GM12878 (cell line): ENCODE measurements at regions not wholly inside any gene's neighbourhood (a gene's known extent, or its start where the extent isn't known, plus 50 kb on each side); places are given as distances from the start of the nearest gene placed in this dataset.

Experiments used
- ATAC-seq: fragments of 200-7000 bp; cut with Tn5 transposase; 3 replicates; pipeline ENCODE4 v1.9.1; 2020; ENCODE audit warnings: mild to moderate bottlenecking, moderate library complexity
- BruUV-seq: library from RNA; stranded (reverse); fragments of 400-500 nt; replicated peaks from 2 replicates; lab custom pipeline; 2021; lab: Mats Ljungman, UMichigan
- CTCF ChIA-PET: fragments of 300-600 bp; sonication (Branson Sonifier 250); formaldehyde crosslinking; extraction: SDS; loops from one replicate; lab custom pipeline; 2021; ENCODE audit warnings: inconsistent platforms; lab: Yijun Ruan, JAX
- POLR2A ChIA-PET: fragments of 350-600 bp; formaldehyde crosslinking; extraction: SDS; loops from one replicate; lab custom pipeline; 2021; ENCODE audit warnings: inconsistent platforms; lab: Charles Lee
- RAD21 ChIA-PET: fragments of 300-600 bp; sonication (Branson Sonifier 250); formaldehyde crosslinking; loops from one replicate; lab custom pipeline; 2023; ENCODE audit warnings: antibody characterized with exemption; ENCODE audit not compliant: unreplicated experiment; lab: Charles Lee
- SMC1A ChIA-PET: fragments of 300-600 bp; sonication (Branson Sonifier 250); formaldehyde crosslinking; loops from one replicate; lab custom pipeline; 2023; ENCODE audit not compliant: unreplicated experiment, uncharacterized antibody; lab: Charles Lee
- DNase-seq: peaks from one replicate; pipeline ENCODE4 v3.0.0-alpha.2; 2011; ENCODE audit warnings: low read depth, low spot score
- FAIRE-seq: peaks from 3 replicates; lab custom pipeline; 2011; peaks lifted over from hg19 to GRCh38; lab: Jason Lieb, UNC
- H2AFZ ChIP-seq: 2 replicates; pipeline ENCODE4 v1.6.0; 2011; ENCODE audit warnings: low read depth, low read length, control low read depth; ENCODE audit not compliant: control insufficient read depth
- H3K27ac ChIP-seq: 2 replicates; pipeline ENCODE4 v1.5.1; 2011; ENCODE audit warnings: control low read depth; ENCODE audit not compliant: control insufficient read depth, insufficient read depth
- H3K27me3 ChIP-seq, 2 experiments: replicated peaks in 1 of 2; 2 replicates each; pipeline versions ENCODE4 v1.6.0 to v1.6.1; 2011; ENCODE audit warnings: low read length in 1 of 2; ENCODE audit not compliant: control insufficient read depth in 2 of 2, insufficient read depth in 2 of 2
- H3K36me3 ChIP-seq, 2 experiments: 2 replicates each; pipeline ENCODE4 v1.5.1; 2011; ENCODE audit warnings: low read length in 1 of 2; ENCODE audit not compliant: control insufficient read depth in 2 of 2, insufficient read depth in 2 of 2
- H3K4me1 ChIP-seq: 2 replicates; pipeline ENCODE4 v1.6.1; 2011; ENCODE audit warnings: mild to moderate bottlenecking, low read length, moderate library complexity, mixed read lengths; ENCODE audit not compliant: control insufficient read depth, insufficient read depth
- H3K4me2 ChIP-seq: 2 replicates; pipeline ENCODE4 v1.6.0; 2011; ENCODE audit warnings: control low read depth; ENCODE audit not compliant: control insufficient read depth, insufficient read depth
- H3K4me3 ChIP-seq: fragments of 200-600 bp; sonication (generic); 2 replicates; pipeline ENCODE4 v1.5.1; 2016
- H3K79me2 ChIP-seq: 2 replicates; pipeline ENCODE4 v1.6.0; 2011; ENCODE audit warnings: low read length; ENCODE audit not compliant: control insufficient read depth, insufficient read depth
- H3K9ac ChIP-seq: 2 replicates; pipeline ENCODE4 v1.8.0; 2011; ENCODE audit warnings: low read length, control low read depth, mixed read lengths; ENCODE audit not compliant: control insufficient read depth, insufficient read depth
- H3K9me3 ChIP-seq: replicated peaks from 3 replicates; pipeline ENCODE4 v1.5.1; 2011; ENCODE audit warnings: mild to moderate bottlenecking, low read length; ENCODE audit not compliant: control insufficient read depth, insufficient read depth
- H4K20me1 ChIP-seq: 2 replicates; pipeline ENCODE4 v1.6.0; 2011; ENCODE audit not compliant: control insufficient read depth, insufficient read depth
- ATF7 ChIP-seq: fragments of 450-650 bp; IDR thresholded peaks from 2 replicates; pipeline ENCODE4 v1.6.1; 2016; ENCODE audit warnings: low read depth, mild to moderate bottlenecking
- ETV6 ChIP-seq, 2 experiments: fragments of 450-650 bp in 1 of 2; IDR thresholded peaks in 1 of 2; conservative IDR thresholded peaks in 1 of 2; 2 replicates each; pipeline ENCODE4 v1.6.1; 2014; ENCODE audit warnings: antibody characterized with exemption in 1 of 2, borderline replicate concordance in 1 of 2, low read depth in 1 of 2, mild to moderate bottlenecking in 1 of 2, moderate library complexity in 1 of 2
- HDAC2 ChIP-seq: fragments of 200-600 bp; sonication (generic); IDR thresholded peaks from 2 replicates; pipeline ENCODE4 v1.6.1; 2017
- IRF4 ChIP-seq: IDR thresholded peaks from 2 replicates; pipeline ENCODE4 v1.6.1; 2011; ENCODE audit warnings: low read depth, low read length
- RBBP5 ChIP-seq: fragments of 200-600 bp; sonication (generic); conservative IDR thresholded peaks from 2 replicates; pipeline ENCODE4 v1.6.1; 2016
- RELB ChIP-seq: fragments of 450-650 bp; IDR thresholded peaks from 2 replicates; pipeline ENCODE4 v1.6.1; 2017; ENCODE audit warnings: low read depth, mild to moderate bottlenecking, moderate library complexity
- WGBS: methylation state at CpG from one replicate; pipeline ENCODE4 v1.1.6; 2016; ENCODE audit warnings: low lambda C conversion rate; ENCODE audit not compliant: insufficient replicate concordance, insufficient coverage; ENCODE audit errors: missing lambda C conversion rate; 5-methylcytosine and 5-hydroxymethylcytosine counted together
- in situ Hi-C: fragments of 300-500 bp; cut with MboI; formaldehyde crosslinking; loops from 9 replicates; pipeline ENCODE4 v1.14.3; 2018; ENCODE audit warnings: mixed read lengths
- intact Hi-C: fragments of 100-400 bp; cut with micrococcal nuclease; formaldehyde crosslinking; loops from one replicate; pipeline ENCODE4 v1.14.2; 2022; ENCODE audit not compliant: unreplicated experiment
- TF ChIP-seq, protein P1 (sequence below): fragments of 450-650 bp; IDR thresholded peaks from 2 replicates; pipeline ENCODE4 v1.6.1; 2017; ENCODE audit warnings: mild to moderate bottlenecking, moderate library complexity

DNA sequence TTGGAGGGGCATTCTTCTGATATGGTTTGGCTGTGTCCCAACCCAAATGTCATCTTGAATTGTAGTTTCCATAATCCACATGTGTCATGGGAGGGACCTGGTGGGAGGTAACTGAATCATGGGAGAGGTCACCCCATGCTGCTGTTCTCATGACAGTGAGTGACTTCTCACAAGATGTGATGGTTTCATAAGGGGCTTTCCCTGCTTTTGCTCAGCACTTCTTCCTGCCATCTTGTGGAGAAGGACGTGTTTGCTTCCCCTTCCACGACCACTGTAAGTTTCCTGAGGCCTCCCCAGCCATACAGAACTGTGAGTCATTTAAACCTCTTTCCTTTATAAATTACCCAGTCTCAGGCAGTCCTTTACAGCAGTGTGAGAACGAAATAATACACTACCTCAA is 382.4 kb downstream of the VRK1 start:
- FAIRE-seq = no peak
- intact Hi-C loops = loop anchor here (5.0 to 10.0 kb wide), 2 partner anchors 93 to 205 kb away; no protein-coding TSS in a partner anchor
- no TSS peak for BruUV-seq
- H3K9ac ChIP-seq = no peak overlapping the region
- ChIA-PET POLR2A (no interaction called here), SMC1A (no interaction called here), RAD21 (no interaction called here)
- H3K36me3 ChIP-seq = no peaks in the 10 kb centered on the region
- WGBS = 0% methylated on average over 3 of the region's 3 CpGs
- no peaks in the 10 kb centered on the region for H4K20me1 ChIP-seq
- peaks cover 4% of the 10 kb centered on the region; the same call in 1 of the 2 replicates for H3K4me1 ChIP-seq
- H3K27me3 ChIP-seq = no peaks in the 10 kb centered on the region
- H2AFZ ChIP-seq = no peak overlapping the region
- no peak overlapping the region for H3K27ac ChIP-seq
- H3K4me2 ChIP-seq = no peak overlapping the region
- TF ChIP-seq ETV6 (conservative IDR thresholded peaks at IDR 0.05 in 1 of 2, IDR thresholded peaks at IDR 0.05 in 1 of 2; ENCODE audit: borderline replicate concordance in 1 of 2, low read depth in 1 of 2) (peak in 1 of 2 experiments; percentile 53; a peak in 1 of 4 replicates), RELB (no peak)
- TF ChIP-seq, all 136 proteins: peak for 1
- no peak for DNase-seq
- Histone ChIP-seq H3K4me3 (no peak overlapping the region), H3K9me3 (peaks cover 4% of the 10 kb centered on the region; the same call in 2 of the 3 replicates), H3K79me2 (no peaks in the 10 kb centered on the region)
- in situ Hi-C loops = no loop called here
- ATAC-seq = no peak
- CTCF ChIA-PET = no interaction called here

DNA sequence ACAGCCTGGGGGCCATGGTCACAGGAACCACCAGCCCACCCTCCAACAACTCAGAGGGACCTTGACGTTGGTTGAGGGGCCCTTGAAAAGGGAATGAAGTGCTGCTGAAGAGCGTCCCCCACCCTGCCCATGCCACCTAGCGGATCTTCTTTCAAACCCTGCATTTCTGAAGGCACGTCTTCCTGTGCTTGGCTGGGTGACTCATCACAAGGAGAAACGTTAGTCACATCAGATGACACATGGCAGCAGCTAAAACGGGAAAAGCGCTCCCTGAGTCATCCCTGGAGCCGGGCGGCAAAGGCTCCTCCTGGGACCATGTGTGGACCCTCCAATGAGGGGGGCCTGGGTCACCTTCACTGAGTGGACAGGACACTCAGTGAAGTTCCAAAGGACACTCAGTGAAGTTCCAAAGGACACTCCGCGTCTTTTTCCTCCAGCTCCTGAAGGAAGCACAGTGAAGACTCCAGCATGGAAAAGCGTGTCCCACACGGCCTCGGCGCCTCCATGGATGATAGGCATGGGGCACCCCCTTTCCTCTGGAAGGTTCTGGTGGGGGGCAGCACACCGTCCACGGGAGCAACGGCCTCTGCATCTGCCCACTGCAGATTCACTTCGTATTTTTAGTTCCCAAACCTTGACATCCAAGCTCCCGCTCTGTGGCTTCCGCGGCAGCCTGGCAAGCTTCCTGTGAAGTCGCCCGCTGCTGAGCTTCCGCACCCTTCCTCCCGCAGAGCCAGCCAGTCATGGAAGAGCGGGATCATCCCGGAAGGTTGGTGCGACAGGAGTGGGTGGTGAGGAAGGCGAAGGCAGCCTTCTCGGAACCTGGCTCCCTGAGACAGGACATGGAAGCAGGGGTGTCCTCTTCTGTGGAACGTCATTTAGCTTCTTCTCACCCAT is 383.4 kb downstream of the VRK1 start:
- 68% methylated on average over 32 of the region's 32 CpGs for WGBS
- H3K4me2 ChIP-seq = no peak overlapping the region
- H3K9me3 ChIP-seq = peaks cover 4% of the 10 kb centered on the region; the same call in 2 of the 3 replicates
- no peak overlapping the region for H3K27ac ChIP-seq
- H3K4me1 ChIP-seq = peaks cover 4% of the 10 kb centered on the region; the same call in 1 of the 2 replicates
- H2AFZ ChIP-seq = no peak overlapping the region
- CTCF ChIA-PET = no interaction called here
- no peak overlapping the region for H3K4me3 ChIP-seq
- in situ Hi-C loops (no loop called here), intact Hi-C loops (loop anchor here (10.0 kb wide), 3 partner anchors 124 to 404 kb away; no protein-coding TSS in a partner anchor)
- H4K20me1 ChIP-seq = no peaks in the 10 kb centered on the region
- DNase-seq = no peak
- ATAC-seq = no peak
- FAIRE-seq = no peak
- H3K36me3 ChIP-seq = no peaks in the 10 kb centered on the region
- no TSS peak for BruUV-seq
- RAD21 ChIA-PET = no interaction called here
- SMC1A ChIA-PET = no interaction called here
- H3K27me3 ChIP-seq = no peaks in the 10 kb centered on the region
- POLR2A ChIA-PET = no interaction called here
- H3K9ac ChIP-seq = no peak overlapping the region
- no peaks in the 10 kb centered on the region for H3K79me2 ChIP-seq
- no peak for TF ChIP-seq IRF4
- TF ChIP-seq, protein P1, sequence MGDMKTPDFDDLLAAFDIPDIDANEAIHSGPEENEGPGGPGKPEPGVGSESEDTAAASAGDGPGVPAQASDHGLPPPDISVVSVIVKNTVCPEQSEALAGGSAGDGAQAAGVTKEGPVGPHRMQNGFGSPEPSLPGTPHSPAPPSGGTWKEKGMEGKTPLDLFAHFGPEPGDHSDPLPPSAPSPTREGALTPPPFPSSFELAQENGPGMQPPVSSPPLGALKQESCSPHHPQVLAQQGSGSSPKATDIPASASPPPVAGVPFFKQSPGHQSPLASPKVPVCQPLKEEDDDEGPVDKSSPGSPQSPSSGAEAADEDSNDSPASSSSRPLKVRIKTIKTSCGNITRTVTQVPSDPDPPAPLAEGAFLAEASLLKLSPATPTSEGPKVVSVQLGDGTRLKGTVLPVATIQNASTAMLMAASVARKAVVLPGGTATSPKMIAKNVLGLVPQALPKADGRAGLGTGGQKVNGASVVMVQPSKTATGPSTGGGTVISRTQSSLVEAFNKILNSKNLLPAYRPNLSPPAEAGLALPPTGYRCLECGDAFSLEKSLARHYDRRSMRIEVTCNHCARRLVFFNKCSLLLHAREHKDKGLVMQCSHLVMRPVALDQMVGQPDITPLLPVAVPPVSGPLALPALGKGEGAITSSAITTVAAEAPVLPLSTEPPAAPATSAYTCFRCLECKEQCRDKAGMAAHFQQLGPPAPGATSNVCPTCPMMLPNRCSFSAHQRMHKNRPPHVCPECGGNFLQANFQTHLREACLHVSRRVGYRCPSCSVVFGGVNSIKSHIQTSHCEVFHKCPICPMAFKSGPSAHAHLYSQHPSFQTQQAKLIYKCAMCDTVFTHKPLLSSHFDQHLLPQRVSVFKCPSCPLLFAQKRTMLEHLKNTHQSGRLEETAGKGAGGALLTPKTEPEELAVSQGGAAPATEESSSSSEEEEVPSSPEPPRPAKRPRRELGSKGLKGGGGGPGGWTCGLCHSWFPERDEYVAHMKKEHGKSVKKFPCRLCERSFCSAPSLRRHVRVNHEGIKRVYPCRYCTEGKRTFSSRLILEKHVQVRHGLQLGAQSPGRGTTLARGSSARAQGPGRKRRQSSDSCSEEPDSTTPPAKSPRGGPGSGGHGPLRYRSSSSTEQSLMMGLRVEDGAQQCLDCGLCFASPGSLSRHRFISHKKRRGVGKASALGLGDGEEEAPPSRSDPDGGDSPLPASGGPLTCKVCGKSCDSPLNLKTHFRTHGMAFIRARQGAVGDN = no peak
- no peak for TF ChIP-seq RBBP5
- no peak for TF ChIP-seq ATF7
- TF ChIP-seq HDAC2 = no peak
